HG03378 (cell line): ENCODE measurements at regions not wholly inside any gene's neighbourhood (a gene's known extent, or its start where the extent isn't known, plus 50 kb on each side); places are given as distances from the start of the nearest gene placed in this dataset.
"Not testable (repeated sequence)": the region's sequence is repeated elsewhere in the genome, so short reads cannot be mapped to it uniquely, and the experiment has no call there.

Experiments
- ATAC-seq: cut with Tn5 transposase; IDR thresholded peaks from one replicate; pipeline ENCODE4 v1.9.1; 2021; ENCODE audit warnings: mild to moderate bottlenecking, moderate library complexity; ENCODE audit not compliant: unreplicated experiment

- ATAC-seq: no peak
Measured at GRCh38 chr12:58068706-58069105, 127.3 kb downstream of the ATP23 start.

GRCh38 chr12:58069268-58069963 lies 128.0 kb downstream of the ATP23 start:
- ATAC-seq: no peak

- no peak for ATAC-seq
Measured at GRCh38 chr12:58071994-58072393, 130.6 kb downstream of the ATP23 start.

- no peak for ATAC-seq
Measured at GRCh38 chr12:58074259-58074658, 132.9 kb downstream of the ATP23 start.

GRCh38 chr12:58079806-58080205 lies 138.4 kb downstream of the ATP23 start:
- no peak for ATAC-seq

- ATAC-seq: no peak
Measured at GRCh38 chr12:58081488-58081887, 140.1 kb downstream of the ATP23 start.

- ATAC-seq: no peak
Measured at GRCh38 chr12:58082996-58083395, 141.6 kb downstream of the ATP23 start.

GRCh38 chr12:58086006-58086405 lies 144.6 kb downstream of the ATP23 start:
- no peak for ATAC-seq

GRCh38 chr12:58086930-58087329 lies 145.6 kb downstream of the ATP23 start:
- no peak for ATAC-seq

GRCh38 chr12:58087423-58088127 lies 146.2 kb downstream of the ATP23 start:
- no peak for ATAC-seq

- no peak for ATAC-seq
Measured at GRCh38 chr12:58089588-58089987, 148.2 kb downstream of the ATP23 start.

- no peak for ATAC-seq
Measured at GRCh38 chr12:58090685-58091084, 149.3 kb downstream of the ATP23 start.

- ATAC-seq: peak; percentile 68
Measured at GRCh38 chr12:58095002-58095401, 153.6 kb downstream of the ATP23 start.

- no peak for ATAC-seq
Measured at GRCh38 chr12:58097741-58098140, 156.4 kb downstream of the ATP23 start.

- ATAC-seq: no peak
Measured at GRCh38 chr12:58099476-58099875, 158.1 kb downstream of the ATP23 start.

- ATAC-seq: no peak
Measured at GRCh38 chr12:58104351-58104755, 163.0 kb downstream of the ATP23 start.

GRCh38 chr12:58105225-58106119 lies 164.1 kb downstream of the ATP23 start:
- ATAC-seq: no peak

GRCh38 chr12:58106195-58106594 lies 164.8 kb downstream of the ATP23 start:
- no peak for ATAC-seq

GRCh38 chr12:58117201-58117600 lies 175.8 kb downstream of the ATP23 start:
- ATAC-seq: no peak

- ATAC-seq: no peak
Measured at GRCh38 chr12:58117667-58118066, 176.3 kb downstream of the ATP23 start.

GRCh38 chr12:58125761-58126160 lies 184.4 kb downstream of the ATP23 start:
- ATAC-seq: not testable (repeated sequence)
